ENCODE measurements at regions not wholly inside any gene's neighbourhood (a gene's known extent, or its start where the extent isn't known, plus 50 kb on each side); places are given as distances from the start of the nearest gene placed in this dataset.
"Not testable (repeated sequence)": the region's sequence is repeated elsewhere in the genome, so short reads cannot be mapped to it uniquely, and the experiment has no call there.

DNA sequence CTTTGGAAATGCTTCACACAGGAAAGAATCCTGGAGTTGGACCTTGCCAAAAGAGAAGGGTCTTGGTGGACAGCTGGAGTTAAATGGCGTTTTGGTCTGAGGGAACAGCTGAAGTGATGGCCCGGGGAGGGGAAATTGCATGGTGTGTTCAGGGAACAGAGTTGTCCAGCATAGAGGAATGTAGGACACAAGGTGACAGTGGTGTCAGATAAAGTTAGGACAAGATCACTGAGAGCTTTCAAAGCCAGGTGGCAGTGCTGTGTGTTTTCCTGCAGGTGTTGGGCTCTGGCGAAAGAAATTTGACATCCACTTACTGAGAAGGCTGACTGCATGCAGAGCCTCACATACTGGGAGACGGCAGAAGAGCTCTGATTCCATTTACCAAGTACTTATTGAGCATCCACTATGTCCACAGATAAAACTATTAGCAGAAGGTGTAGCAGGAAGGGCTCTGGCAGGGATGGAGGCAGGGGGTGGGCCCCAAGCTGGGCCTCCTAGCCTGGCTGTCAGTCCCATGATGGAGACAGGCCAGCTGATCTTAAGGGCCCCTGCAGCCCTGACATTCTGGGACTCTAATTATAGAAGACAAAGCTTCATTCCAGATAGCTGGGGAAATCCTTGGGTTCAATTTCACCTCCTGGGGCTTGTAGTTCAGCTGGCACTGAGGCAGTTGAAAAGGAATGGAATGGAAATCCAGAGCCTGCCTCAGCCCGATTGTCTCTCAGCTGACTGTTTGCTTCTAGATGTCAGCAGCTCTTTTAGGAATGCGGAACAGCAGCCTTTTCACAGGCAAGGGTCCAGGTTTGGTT is 150.2 kb upstream of the MAMLD1 start:
- no peaks in the 10 kb centered on the region for H3K36me3 ChIP-seq
- H3K27me3 ChIP-seq (ENCODE audit: insufficient read depth, low read depth, severe bottlenecking): peaks cover 72% of the 10 kb centered on the region
- TF ChIP-seq, protein P1, sequence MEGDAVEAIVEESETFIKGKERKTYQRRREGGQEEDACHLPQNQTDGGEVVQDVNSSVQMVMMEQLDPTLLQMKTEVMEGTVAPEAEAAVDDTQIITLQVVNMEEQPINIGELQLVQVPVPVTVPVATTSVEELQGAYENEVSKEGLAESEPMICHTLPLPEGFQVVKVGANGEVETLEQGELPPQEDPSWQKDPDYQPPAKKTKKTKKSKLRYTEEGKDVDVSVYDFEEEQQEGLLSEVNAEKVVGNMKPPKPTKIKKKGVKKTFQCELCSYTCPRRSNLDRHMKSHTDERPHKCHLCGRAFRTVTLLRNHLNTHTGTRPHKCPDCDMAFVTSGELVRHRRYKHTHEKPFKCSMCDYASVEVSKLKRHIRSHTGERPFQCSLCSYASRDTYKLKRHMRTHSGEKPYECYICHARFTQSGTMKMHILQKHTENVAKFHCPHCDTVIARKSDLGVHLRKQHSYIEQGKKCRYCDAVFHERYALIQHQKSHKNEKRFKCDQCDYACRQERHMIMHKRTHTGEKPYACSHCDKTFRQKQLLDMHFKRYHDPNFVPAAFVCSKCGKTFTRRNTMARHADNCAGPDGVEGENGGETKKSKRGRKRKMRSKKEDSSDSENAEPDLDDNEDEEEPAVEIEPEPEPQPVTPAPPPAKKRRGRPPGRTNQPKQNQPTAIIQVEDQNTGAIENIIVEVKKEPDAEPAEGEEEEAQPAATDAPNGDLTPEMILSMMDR (IDR thresholded peaks at IDR 0.05; ENCODE audit: low read depth, low read length): no peak
- no peaks in the 10 kb centered on the region for H3K9me3 ChIP-seq (ENCODE audit: severe bottlenecking)
- no peak for DNase-seq
- H3K4me3 ChIP-seq (ENCODE audit: low read depth, low read length): no peak overlapping the region
- no peak overlapping the region for H3K27ac ChIP-seq

GRCh38 chrX:150213481-150214030 is 149.6 kb upstream of the MAMLD1 start:
- H3K27ac ChIP-seq: no peak overlapping the region
- no peak overlapping the region for H3K4me3 ChIP-seq (ENCODE audit: low read depth, low read length)
- H3K9me3 ChIP-seq (ENCODE audit: severe bottlenecking): no peaks in the 10 kb centered on the region
- no peaks in the 10 kb centered on the region for H3K36me3 ChIP-seq
- H3K27me3 ChIP-seq (ENCODE audit: insufficient read depth, low read depth, severe bottlenecking): peaks cover 72% of the 10 kb centered on the region
- TF ChIP-seq, protein P1 (IDR thresholded peaks at IDR 0.05; ENCODE audit: low read depth, low read length): no peak
- DNase-seq: no peak

DNA sequence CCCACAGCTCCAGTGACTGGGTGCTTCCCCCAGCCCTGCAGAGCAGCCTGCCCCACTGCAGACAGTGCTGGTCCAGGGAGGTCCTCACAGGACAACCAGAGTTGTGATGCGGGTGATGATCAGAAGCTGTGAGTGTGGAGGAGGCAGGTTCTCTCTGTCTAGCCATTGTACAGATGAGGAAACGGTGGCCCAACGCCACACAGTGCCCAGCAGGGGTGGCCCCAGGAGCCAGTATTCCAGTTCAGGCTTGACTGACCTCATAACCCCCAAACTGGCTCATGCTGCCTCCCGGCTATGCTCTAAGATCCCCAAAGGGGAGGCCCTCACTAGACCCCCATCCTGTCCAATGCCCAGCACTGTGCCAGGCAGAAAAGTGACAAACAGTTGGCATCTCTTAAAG is 147.1 kb upstream of the MAMLD1 start:
- H3K27me3 ChIP-seq (ENCODE audit: insufficient read depth, low read depth, severe bottlenecking): peaks cover 72% of the 10 kb centered on the region
- not testable (repeated sequence) for H3K9me3 ChIP-seq (ENCODE audit: severe bottlenecking); H3K4me3 ChIP-seq (ENCODE audit: low read depth, low read length); H3K27ac ChIP-seq; H3K36me3 ChIP-seq; DNase-seq

GRCh38 chrX:150216716-150217115 is 146.4 kb upstream of the MAMLD1 start:
- no peak overlapping the region for H3K27ac ChIP-seq
- peaks cover 72% of the 10 kb centered on the region for H3K27me3 ChIP-seq (ENCODE audit: insufficient read depth, low read depth, severe bottlenecking)
- H3K4me3 ChIP-seq (ENCODE audit: low read depth, low read length): no peak overlapping the region
- TF ChIP-seq, protein P1 (IDR thresholded peaks at IDR 0.05; ENCODE audit: low read depth, low read length): no peak
- no peaks in the 10 kb centered on the region for H3K9me3 ChIP-seq (ENCODE audit: severe bottlenecking)
- DNase-seq: no peak
- no peaks in the 10 kb centered on the region for H3K36me3 ChIP-seq

- H3K27ac ChIP-seq: no peak overlapping the region
- TF ChIP-seq, protein P1 (IDR thresholded peaks at IDR 0.05; ENCODE audit: low read depth, low read length): no peak
- H3K9me3 ChIP-seq (ENCODE audit: severe bottlenecking): no peaks in the 10 kb centered on the region
- no peak for DNase-seq
- H3K4me3 ChIP-seq (ENCODE audit: low read depth, low read length): no peak overlapping the region
- H3K36me3 ChIP-seq: no peaks in the 10 kb centered on the region
- H3K27me3 ChIP-seq (ENCODE audit: insufficient read depth, low read depth, severe bottlenecking): peaks cover 69% of the 10 kb centered on the region
These were observed 145.5 kb upstream of the MAMLD1 start for GRCh38 chrX:150217609-150218008.

DNA sequence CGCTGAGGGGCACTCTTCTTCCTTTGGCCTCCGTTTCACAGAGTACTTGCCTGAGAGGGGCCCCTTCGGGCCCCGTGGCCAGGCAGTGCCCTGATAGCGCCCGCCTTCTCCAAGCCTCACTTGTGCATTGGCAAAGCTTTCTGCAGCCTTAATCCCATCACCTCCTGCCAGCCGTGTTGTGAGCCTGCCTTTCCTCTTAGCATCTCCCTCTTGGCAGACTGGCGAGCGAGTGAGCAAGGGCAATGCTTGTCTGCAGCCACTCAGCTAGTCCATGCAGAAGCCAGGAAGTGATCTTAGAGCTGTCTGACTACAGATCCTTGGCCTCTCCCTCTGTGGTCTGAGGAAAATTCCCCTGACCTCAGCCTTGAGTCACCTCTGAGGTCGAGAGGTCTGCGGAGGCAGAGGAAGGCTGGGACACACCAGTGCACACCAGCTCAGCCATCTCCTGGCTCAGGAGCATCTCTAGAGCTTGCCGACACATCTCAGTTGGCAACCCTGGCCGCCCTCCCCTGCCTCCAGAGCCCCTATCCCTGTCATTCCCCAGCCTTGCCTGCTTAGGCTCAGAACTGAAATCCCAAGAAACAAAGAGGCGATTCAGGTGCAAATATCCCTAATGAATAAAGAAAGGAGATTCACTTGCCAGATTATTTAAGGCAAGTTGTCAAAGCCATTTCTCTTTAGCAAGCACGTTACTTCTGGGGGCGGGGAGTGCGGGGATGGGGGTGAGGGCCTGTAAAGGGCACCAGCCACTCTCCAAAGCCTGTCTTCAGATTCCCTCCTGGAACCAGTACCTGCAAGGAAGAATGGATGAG is 143.5 kb upstream of the MAMLD1 start:
- H3K36me3 ChIP-seq: no peaks in the 10 kb centered on the region
- H3K9me3 ChIP-seq (ENCODE audit: severe bottlenecking): no peaks in the 10 kb centered on the region
- peaks cover 69% of the 10 kb centered on the region for H3K27me3 ChIP-seq (ENCODE audit: insufficient read depth, low read depth, severe bottlenecking)
- TF ChIP-seq, protein P1 (IDR thresholded peaks at IDR 0.05; ENCODE audit: low read depth, low read length): no peak
- no peak overlapping the region for H3K4me3 ChIP-seq (ENCODE audit: low read depth, low read length)
- DNase-seq: no peak
- no peak overlapping the region for H3K27ac ChIP-seq

Data from WERI-Rb-1 (cell line).